ENCODE measurements at regions not wholly inside any gene's neighbourhood (a gene's known extent, or its start where the extent isn't known, plus 50 kb on each side); places are given as distances from the start of the nearest gene placed in this dataset.
A peak's percentile ranks its signal among the peaks of the same experiment; 100 is the strongest.

- TF ChIP-seq MAX (IDR thresholded peaks at IDR 0.05; ENCODE audit: low read depth, low read length) (no peak), CTCF (IDR thresholded peaks at IDR 0.05; ENCODE audit: low read depth, low read length) (peak; percentile 30)
- H3K4me3 ChIP-seq (ENCODE audit: low read depth, low read length), result no peak overlapping the region
- no peak for DNase-seq (ENCODE audit: low read depth)
Observed at GRCh38 chr10:131396121-131397050, 84.9 kb upstream of the TCERG1L start.

DNA sequence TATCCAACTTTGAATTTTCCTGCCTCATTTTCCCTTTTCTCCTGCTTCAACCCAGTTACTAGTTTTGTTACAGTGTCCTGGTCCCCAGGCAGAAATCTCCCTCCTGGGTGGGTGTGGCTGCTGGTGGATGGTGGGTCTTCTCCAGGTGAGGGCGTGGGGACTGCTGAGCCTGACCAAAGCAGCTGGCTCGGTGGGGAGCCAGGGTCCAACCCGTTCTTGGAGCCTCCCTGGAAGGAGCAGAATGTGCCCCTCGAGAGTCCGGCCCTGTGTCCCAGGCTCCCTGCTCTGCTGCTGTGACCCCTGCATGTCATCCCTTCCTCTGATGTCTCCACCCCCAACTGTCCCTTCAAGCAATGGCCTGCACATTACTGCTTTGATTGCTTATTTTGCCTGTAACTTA lies 86.6 kb upstream of the TCERG1L start:
- no peak overlapping the region for H3K4me3 ChIP-seq (ENCODE audit: low read depth, low read length)
- TF ChIP-seq MAX (IDR thresholded peaks at IDR 0.05; ENCODE audit: low read depth, low read length) (no peak), POLR2A (IDR thresholded peaks at IDR 0.05; ENCODE audit: extremely low read depth, insufficient read length) (no peak), MYC (IDR thresholded peaks at IDR 0.05; ENCODE audit: low read depth, low read length) (no peak), CTCF (IDR thresholded peaks at IDR 0.05; ENCODE audit: low read depth, low read length) (no peak)
- no peak for DNase-seq (ENCODE audit: low read depth)

DNA sequence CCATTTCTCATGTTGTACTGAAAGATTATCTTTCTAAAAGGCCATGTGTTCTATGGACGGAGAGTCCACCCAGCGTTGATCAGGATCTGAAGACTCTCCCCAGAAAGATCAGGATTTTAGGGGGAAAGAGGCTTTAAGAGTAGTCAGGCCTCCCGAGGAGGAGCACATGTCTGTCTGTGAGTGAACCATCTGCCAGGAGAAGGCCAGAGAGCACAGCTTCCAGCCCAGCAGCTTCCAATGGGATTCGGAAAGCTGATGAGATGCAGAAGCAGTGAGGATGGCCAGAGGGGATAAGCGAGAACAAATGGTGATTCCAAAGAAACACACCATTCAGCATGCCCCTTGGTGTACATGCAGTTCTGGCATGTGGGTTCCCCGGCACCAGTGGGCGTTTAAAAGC lies 88.5 kb upstream of the TCERG1L start:
- no peak for TF ChIP-seq MYC (IDR thresholded peaks at IDR 0.05; ENCODE audit: low read depth, low read length)
- no peak for TF ChIP-seq MAX (IDR thresholded peaks at IDR 0.05; ENCODE audit: low read depth, low read length)
- no peak for TF ChIP-seq CTCF (IDR thresholded peaks at IDR 0.05; ENCODE audit: low read depth, low read length)
- TF ChIP-seq POLR2A (IDR thresholded peaks at IDR 0.05; ENCODE audit: extremely low read depth, insufficient read length), result no peak
- no peak for DNase-seq (ENCODE audit: low read depth)
- H3K4me3 ChIP-seq (ENCODE audit: low read depth, low read length), result no peak overlapping the region

- H3K4me3 ChIP-seq (ENCODE audit: low read depth, low read length), result no peak overlapping the region
- TF ChIP-seq MAX (IDR thresholded peaks at IDR 0.05; ENCODE audit: low read depth, low read length) (no peak), CTCF (IDR thresholded peaks at IDR 0.05; ENCODE audit: low read depth, low read length) (no peak), MYC (IDR thresholded peaks at IDR 0.05; ENCODE audit: low read depth, low read length) (no peak), POLR2A (IDR thresholded peaks at IDR 0.05; ENCODE audit: extremely low read depth, insufficient read length) (no peak)
- DNase-seq (ENCODE audit: low read depth), result no peak
Observed at GRCh38 chr10:131400513-131400912, 89.0 kb upstream of the TCERG1L start.

DNA sequence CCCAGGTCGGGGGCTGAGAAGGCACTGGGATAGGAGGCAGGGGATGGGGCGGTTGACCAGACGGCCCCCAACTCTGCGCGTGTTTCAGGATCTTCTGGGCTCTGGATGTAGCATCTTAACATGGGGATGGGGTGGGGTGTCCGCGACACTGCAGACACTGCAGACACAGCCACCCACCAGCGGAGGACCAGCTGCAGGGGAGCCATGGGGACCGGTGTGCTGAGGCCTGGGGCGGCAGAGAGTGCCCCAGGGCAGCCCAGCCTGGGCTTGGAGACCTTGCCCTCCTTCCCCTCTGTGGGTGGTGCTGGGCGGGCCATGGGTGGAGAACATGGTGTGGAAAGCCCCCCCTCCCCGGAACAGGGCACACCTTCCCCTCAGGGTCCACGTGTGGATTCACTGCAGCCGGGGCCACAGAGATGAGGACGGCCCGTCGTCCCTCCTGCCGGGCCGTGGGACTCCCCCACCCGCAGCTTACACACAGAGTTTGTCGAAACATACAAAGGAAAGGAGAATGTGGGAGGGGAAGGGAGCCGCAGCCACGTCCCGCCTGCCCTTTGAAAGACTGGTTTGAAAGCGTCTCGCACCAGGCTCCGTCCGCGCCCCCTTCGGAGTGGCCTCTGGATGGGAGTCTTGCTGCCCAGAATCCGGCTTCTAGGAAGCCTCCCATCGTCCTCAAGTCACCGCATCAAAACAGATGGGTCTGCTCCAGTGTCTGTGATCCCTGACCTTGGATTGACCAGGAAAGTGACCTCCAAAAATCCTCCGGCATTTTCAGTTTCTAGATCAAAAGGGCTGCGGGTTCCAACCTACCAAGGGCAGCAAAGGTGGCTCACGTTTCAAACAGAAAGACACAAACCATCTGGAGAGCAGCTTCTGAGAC lies 91.5 kb upstream of the TCERG1L start:
- DNase-seq (ENCODE audit: low read depth), result no peak
- no peak for TF ChIP-seq MYC (IDR thresholded peaks at IDR 0.05; ENCODE audit: low read depth, low read length)
- no peak for TF ChIP-seq CTCF (IDR thresholded peaks at IDR 0.05; ENCODE audit: low read depth, low read length)
- TF ChIP-seq POLR2A (IDR thresholded peaks at IDR 0.05; ENCODE audit: extremely low read depth, insufficient read length), result no peak
- no peak for TF ChIP-seq MAX (IDR thresholded peaks at IDR 0.05; ENCODE audit: low read depth, low read length)
- H3K4me3 ChIP-seq (ENCODE audit: low read depth, low read length), result no peak overlapping the region

Data from NB4 (cell line).